ENCODE measurements at regions not wholly inside any gene's neighbourhood (a gene's known extent, or its start where the extent isn't known, plus 50 kb on each side); places are given as distances from the start of the nearest gene placed in this dataset.

DNA sequence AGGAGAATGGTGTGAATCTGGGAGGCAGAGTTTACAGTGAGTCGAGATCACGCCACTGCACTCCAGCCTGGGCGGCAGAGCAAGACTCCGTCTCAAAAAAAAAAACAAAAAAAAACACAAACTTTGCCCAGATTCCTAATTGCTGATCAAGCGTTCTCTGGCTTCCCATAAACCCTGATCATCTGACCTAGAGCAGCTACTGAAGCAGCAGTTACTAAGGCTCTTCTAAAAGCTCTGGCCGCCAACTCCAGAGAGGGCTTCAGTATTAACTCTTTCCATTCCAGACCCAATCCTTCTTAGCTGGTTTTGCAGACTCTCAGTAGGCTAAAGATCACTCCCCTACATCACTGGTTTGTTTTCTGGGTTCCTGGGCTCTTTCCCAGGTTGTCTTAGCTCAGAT, 201.6 kb downstream of the IGSF11 start:
- Histone ChIP-seq H3F3A (replicated peaks; ENCODE audit: low read depth) (no peaks in the 10 kb centered on the region), H3K36me3 (ENCODE audit: insufficient read depth) (no peaks in the 10 kb centered on the region), H3K4me2 (no peak overlapping the region), H3K9me2 (ENCODE audit: insufficient read depth) (no peaks in the 10 kb centered on the region), H2AFZ (no peak overlapping the region), H3K4me1 (ENCODE audit: insufficient read depth) (no peaks in the 10 kb centered on the region), H4K20me1 (replicated peaks; ENCODE audit: insufficient read depth) (no peaks in the 10 kb centered on the region), H3K27ac (ENCODE audit: low read depth) (no peak overlapping the region), H3K27me3 (ENCODE audit: insufficient read depth) (no peaks in the 10 kb centered on the region), H3K4me3 (no peak overlapping the region), H3K79me2 (replicated peaks; ENCODE audit: insufficient read depth) (no peaks in the 10 kb centered on the region)
- ATAC-seq (no peak), DNase-seq (ENCODE audit: low spot score) (no peak)
- no peak overlapping the region for H3K4me3 Mint-ChIP-seq
- no peak overlapping the region for H3K27ac Mint-ChIP-seq
- peaks cover 2% of the 10 kb centered on the region; the same call in 1 of the 3 replicates for H3K36me3 Mint-ChIP-seq (ENCODE audit: low read depth)
- no peak for TF ChIP-seq EZH2 (IDR thresholded peaks at IDR 0.05; ENCODE audit: low read depth, unreplicated experiment)
- no peak for TF ChIP-seq STAT1 (IDR thresholded peaks at IDR 0.05; ENCODE audit: unreplicated experiment)
- no peak for TF ChIP-seq NANOG (IDR thresholded peaks at IDR 0.05; ENCODE audit: borderline replicate concordance)
- no peak for TF ChIP-seq JUNB (IDR thresholded peaks at IDR 0.05; ENCODE audit: unreplicated experiment)
- no peak for TF ChIP-seq EZH2phosphoT487 (IDR thresholded peaks at IDR 0.05; ENCODE audit: unreplicated experiment)
- no peak for TF ChIP-seq POLR2AphosphoS5 (IDR thresholded peaks at IDR 0.05; ENCODE audit: low read depth)
- TF ChIP-seq, protein P1, sequence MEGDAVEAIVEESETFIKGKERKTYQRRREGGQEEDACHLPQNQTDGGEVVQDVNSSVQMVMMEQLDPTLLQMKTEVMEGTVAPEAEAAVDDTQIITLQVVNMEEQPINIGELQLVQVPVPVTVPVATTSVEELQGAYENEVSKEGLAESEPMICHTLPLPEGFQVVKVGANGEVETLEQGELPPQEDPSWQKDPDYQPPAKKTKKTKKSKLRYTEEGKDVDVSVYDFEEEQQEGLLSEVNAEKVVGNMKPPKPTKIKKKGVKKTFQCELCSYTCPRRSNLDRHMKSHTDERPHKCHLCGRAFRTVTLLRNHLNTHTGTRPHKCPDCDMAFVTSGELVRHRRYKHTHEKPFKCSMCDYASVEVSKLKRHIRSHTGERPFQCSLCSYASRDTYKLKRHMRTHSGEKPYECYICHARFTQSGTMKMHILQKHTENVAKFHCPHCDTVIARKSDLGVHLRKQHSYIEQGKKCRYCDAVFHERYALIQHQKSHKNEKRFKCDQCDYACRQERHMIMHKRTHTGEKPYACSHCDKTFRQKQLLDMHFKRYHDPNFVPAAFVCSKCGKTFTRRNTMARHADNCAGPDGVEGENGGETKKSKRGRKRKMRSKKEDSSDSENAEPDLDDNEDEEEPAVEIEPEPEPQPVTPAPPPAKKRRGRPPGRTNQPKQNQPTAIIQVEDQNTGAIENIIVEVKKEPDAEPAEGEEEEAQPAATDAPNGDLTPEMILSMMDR (conservative IDR thresholded peaks at IDR 0.05; ENCODE audit: low read depth in 2 of 2): no peak
- no peak for TF ChIP-seq ZNF114 (CRISPR knock-in tag; IDR thresholded peaks at IDR 0.05)
- TF ChIP-seq, protein P2, sequence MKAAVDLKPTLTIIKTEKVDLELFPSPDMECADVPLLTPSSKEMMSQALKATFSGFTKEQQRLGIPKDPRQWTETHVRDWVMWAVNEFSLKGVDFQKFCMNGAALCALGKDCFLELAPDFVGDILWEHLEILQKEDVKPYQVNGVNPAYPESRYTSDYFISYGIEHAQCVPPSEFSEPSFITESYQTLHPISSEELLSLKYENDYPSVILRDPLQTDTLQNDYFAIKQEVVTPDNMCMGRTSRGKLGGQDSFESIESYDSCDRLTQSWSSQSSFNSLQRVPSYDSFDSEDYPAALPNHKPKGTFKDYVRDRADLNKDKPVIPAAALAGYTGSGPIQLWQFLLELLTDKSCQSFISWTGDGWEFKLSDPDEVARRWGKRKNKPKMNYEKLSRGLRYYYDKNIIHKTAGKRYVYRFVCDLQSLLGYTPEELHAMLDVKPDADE (IDR thresholded peaks at IDR 0.05): no peak
- TF ChIP-seq CREB1 (CRISPR knock-in tag; IDR thresholded peaks at IDR 0.05; ENCODE audit: low read depth): no peak
- TF ChIP-seq, protein P3, sequence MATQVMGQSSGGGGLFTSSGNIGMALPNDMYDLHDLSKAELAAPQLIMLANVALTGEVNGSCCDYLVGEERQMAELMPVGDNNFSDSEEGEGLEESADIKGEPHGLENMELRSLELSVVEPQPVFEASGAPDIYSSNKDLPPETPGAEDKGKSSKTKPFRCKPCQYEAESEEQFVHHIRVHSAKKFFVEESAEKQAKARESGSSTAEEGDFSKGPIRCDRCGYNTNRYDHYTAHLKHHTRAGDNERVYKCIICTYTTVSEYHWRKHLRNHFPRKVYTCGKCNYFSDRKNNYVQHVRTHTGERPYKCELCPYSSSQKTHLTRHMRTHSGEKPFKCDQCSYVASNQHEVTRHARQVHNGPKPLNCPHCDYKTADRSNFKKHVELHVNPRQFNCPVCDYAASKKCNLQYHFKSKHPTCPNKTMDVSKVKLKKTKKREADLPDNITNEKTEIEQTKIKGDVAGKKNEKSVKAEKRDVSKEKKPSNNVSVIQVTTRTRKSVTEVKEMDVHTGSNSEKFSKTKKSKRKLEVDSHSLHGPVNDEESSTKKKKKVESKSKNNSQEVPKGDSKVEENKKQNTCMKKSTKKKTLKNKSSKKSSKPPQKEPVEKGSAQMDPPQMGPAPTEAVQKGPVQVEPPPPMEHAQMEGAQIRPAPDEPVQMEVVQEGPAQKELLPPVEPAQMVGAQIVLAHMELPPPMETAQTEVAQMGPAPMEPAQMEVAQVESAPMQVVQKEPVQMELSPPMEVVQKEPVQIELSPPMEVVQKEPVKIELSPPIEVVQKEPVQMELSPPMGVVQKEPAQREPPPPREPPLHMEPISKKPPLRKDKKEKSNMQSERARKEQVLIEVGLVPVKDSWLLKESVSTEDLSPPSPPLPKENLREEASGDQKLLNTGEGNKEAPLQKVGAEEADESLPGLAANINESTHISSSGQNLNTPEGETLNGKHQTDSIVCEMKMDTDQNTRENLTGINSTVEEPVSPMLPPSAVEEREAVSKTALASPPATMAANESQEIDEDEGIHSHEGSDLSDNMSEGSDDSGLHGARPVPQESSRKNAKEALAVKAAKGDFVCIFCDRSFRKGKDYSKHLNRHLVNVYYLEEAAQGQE (IDR thresholded peaks at IDR 0.05; ENCODE audit: unreplicated experiment): no peak
- TF ChIP-seq ZNF331 (CRISPR knock-in tag; IDR thresholded peaks at IDR 0.05; ENCODE audit: low read depth): no peak
- TF ChIP-seq, protein P4, sequence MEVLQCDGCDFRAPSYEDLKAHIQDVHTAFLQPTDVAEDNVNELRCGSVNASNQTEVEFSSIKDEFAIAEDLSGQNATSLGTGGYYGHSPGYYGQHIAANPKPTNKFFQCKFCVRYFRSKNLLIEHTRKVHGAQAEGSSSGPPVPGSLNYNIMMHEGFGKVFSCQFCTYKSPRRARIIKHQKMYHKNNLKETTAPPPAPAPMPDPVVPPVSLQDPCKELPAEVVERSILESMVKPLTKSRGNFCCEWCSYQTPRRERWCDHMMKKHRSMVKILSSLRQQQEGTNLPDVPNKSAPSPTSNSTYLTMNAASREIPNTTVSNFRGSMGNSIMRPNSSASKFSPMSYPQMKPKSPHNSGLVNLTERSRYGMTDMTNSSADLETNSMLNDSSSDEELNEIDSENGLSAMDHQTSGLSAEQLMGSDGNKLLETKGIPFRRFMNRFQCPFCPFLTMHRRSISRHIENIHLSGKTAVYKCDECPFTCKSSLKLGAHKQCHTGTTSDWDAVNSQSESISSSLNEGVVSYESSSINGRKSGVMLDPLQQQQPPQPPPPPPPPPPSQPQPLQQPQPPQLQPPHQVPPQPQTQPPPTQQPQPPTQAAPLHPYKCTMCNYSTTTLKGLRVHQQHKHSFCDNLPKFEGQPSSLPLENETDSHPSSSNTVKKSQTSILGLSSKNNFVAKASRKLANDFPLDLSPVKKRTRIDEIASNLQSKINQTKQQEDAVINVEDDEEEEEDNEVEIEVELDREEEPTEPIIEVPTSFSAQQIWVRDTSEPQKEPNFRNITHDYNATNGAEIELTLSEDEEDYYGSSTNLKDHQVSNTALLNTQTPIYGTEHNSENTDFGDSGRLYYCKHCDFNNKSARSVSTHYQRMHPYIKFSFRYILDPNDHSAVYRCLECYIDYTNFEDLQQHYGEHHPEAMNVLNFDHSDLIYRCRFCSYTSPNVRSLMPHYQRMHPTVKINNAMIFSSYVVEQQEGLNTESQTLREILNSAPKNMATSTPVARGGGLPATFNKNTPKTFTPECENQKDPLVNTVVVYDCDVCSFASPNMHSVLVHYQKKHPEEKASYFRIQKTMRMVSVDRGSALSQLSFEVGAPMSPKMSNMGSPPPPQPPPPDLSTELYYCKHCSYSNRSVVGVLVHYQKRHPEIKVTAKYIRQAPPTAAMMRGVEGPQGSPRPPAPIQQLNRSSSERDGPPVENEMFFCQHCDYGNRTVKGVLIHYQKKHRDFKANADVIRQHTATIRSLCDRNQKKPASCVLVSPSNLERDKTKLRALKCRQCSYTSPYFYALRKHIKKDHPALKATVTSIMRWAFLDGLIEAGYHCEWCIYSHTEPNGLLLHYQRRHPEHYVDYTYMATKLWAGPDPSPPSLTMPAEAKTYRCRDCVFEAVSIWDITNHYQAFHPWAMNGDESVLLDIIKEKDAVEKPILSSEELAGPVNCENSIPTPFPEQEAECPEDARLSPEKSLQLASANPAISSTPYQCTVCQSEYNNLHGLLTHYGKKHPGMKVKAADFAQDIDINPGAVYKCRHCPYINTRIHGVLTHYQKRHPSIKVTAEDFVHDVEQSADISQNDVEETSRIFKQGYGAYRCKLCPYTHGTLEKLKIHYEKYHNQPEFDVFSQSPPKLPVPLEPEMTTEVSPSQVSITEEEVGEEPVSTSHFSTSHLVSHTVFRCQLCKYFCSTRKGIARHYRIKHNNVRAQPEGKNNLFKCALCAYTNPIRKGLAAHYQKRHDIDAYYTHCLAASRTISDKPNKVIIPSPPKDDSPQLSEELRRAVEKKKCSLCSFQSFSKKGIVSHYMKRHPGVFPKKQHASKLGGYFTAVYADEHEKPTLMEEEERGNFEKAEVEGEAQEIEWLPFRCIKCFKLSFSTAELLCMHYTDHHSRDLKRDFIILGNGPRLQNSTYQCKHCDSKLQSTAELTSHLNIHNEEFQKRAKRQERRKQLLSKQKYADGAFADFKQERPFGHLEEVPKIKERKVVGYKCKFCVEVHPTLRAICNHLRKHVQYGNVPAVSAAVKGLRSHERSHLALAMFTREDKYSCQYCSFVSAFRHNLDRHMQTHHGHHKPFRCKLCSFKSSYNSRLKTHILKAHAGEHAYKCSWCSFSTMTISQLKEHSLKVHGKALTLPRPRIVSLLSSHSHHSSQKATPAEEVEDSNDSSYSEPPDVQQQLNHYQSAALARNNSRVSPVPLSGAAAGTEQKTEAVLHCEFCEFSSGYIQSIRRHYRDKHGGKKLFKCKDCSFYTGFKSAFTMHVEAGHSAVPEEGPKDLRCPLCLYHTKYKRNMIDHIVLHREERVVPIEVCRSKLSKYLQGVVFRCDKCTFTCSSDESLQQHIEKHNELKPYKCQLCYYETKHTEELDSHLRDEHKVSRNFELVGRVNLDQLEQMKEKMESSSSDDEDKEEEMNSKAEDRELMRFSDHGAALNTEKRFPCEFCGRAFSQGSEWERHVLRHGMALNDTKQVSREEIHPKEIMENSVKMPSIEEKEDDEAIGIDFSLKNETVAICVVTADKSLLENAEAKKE (CRISPR knock-in tag; IDR thresholded peaks at IDR 0.05): no peak
- peaks cover 17% of the 10 kb centered on the region for H3K9me3 Mint-ChIP-seq
- no peaks in the 10 kb centered on the region for H3K27me3 Mint-ChIP-seq (ENCODE audit: insufficient read depth, low read depth, poor library complexity)
- H3K4me1 Mint-ChIP-seq: no peaks in the 10 kb centered on the region

All from GM23338 (cell line).